ENCODE measurements at regions not wholly inside any gene's neighbourhood (a gene's known extent, or its start where the extent isn't known, plus 50 kb on each side); places are given as distances from the start of the nearest gene placed in this dataset.
A peak's percentile ranks its signal among the peaks of the same experiment; 100 is the strongest.

DNA sequence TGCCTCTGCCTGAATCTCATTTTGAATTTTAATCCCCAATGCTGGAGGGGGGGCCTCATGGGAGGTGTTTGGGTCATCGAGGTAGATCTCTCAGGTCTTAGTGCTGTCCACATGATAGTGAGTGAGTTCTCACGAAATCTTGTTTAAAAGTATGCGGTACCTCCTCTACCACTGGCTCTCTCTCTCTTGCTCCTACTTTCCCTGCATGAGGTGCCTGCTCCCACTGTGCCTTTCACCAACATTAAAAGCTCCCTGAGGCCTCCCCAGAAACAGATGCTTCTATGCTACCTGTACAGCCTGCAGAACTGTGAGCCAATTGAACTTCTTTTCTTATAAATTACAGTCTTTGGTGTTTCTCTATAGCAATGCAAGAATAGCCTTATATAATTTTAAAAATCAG lies 560.7 kb upstream of the CPEB2 start:
- no peak overlapping the region for H4K8ac ChIP-seq (replicated peaks; ENCODE audit: insufficient read length, low read depth, low read length)
- H4K20me1 ChIP-seq (ENCODE audit: control insufficient read depth, insufficient read depth, insufficient read length), result no peaks in the 10 kb centered on the region
- peaks cover 11% of the 10 kb centered on the region for H3K4me1 ChIP-seq (ENCODE audit: insufficient read depth, low read length)
- no peaks in the 10 kb centered on the region for H3K27me3 ChIP-seq (ENCODE audit: insufficient read depth, low read length)
- no peak overlapping the region for H2BK12ac ChIP-seq (ENCODE audit: insufficient read length, low read depth, low read length)
- H3K14ac ChIP-seq (ENCODE audit: insufficient read depth, low read length), result no peak overlapping the region
- H3K79me1 ChIP-seq (ENCODE audit: insufficient read depth, low read depth, low read length, poor library complexity, severe bottlenecking), result no peaks in the 10 kb centered on the region
- no peak overlapping the region for H2BK15ac ChIP-seq (ENCODE audit: low read depth, low read length)
- no peaks in the 10 kb centered on the region for H3K9me3 ChIP-seq (ENCODE audit: control insufficient read depth, low read depth, low read length)
- no peak overlapping the region for H2AFZ ChIP-seq (ENCODE audit: low read length)
- H3K9ac ChIP-seq (ENCODE audit: extremely low read depth, insufficient read length, low read length), result no peak overlapping the region
- Mint-ChIP-seq H3K27ac (peak overlapping the region in 2 of 3 experiments; percentile 19 to 59; a peak in 4 of 7 replicates), H3K27me3 (ENCODE audit: low read depth) (peaks cover 1% of the 10 kb centered on the region), H3K36me3 (ENCODE audit: insufficient read depth in 1 of 3, low read depth in 3 of 3) (peaks cover 4 to 14% (median 8%) of the 10 kb centered on the region in 3 experiments; a peak in 6 of 7 replicates), H3K9me3 (peaks cover 5 to 7% of the 10 kb centered on the region in 2 experiments; a peak in 4 of 5 replicates), H3K4me1 (peaks cover 32 to 41% of the 10 kb centered on the region in 2 experiments), H3K4me3 (no peak overlapping the region; a peak in 1 of 5 replicates)
- no peak overlapping the region for H2BK20ac ChIP-seq (ENCODE audit: low read depth, low read length, poor library complexity, severe bottlenecking)
- H3K18ac ChIP-seq (ENCODE audit: insufficient read length, low read depth, low read length), result no peak overlapping the region
- H2AK5ac ChIP-seq (ENCODE audit: insufficient read length, low read length), result no peak overlapping the region
- no peak overlapping the region for H4K5ac ChIP-seq (ENCODE audit: insufficient read length, low read depth, low read length)
- no peak overlapping the region for H3K56ac ChIP-seq (ENCODE audit: insufficient read length, low read depth, low read length)
- no peak for DNase-seq
- no peaks in the 10 kb centered on the region for H3K79me2 ChIP-seq (ENCODE audit: insufficient read depth, low read length)
- no CpG with 5 or more reads among the region's 3 CpGs for WGBS (ENCODE audit: extremely low coverage, insufficient read length, low lambda C conversion rate)
- TF ChIP-seq, protein P1, sequence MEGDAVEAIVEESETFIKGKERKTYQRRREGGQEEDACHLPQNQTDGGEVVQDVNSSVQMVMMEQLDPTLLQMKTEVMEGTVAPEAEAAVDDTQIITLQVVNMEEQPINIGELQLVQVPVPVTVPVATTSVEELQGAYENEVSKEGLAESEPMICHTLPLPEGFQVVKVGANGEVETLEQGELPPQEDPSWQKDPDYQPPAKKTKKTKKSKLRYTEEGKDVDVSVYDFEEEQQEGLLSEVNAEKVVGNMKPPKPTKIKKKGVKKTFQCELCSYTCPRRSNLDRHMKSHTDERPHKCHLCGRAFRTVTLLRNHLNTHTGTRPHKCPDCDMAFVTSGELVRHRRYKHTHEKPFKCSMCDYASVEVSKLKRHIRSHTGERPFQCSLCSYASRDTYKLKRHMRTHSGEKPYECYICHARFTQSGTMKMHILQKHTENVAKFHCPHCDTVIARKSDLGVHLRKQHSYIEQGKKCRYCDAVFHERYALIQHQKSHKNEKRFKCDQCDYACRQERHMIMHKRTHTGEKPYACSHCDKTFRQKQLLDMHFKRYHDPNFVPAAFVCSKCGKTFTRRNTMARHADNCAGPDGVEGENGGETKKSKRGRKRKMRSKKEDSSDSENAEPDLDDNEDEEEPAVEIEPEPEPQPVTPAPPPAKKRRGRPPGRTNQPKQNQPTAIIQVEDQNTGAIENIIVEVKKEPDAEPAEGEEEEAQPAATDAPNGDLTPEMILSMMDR (conservative IDR thresholded peaks at IDR 0.05), result no peak
- H3K4me2 ChIP-seq (ENCODE audit: insufficient read depth, insufficient read length, low read length), result no peak overlapping the region
- H3K23ac ChIP-seq (ENCODE audit: insufficient read length, low read depth, low read length), result no peak overlapping the region
- H4K91ac ChIP-seq (ENCODE audit: insufficient read length, low read depth, low read length), result no peak overlapping the region
- H3T11ph ChIP-seq (ENCODE audit: low read length), result no peak overlapping the region
- no peak overlapping the region for H3K4ac ChIP-seq (ENCODE audit: low read depth, low read length)
- H2BK5ac ChIP-seq (ENCODE audit: insufficient read length, low read length), result no peak overlapping the region
- H3K23me2 ChIP-seq (ENCODE audit: insufficient read length, low read depth, low read length, poor library complexity, severe bottlenecking), result no peaks in the 10 kb centered on the region
- H2BK120ac ChIP-seq (ENCODE audit: low read depth, low read length, poor library complexity, severe bottlenecking), result no peak overlapping the region
- H3K27ac ChIP-seq (ENCODE audit: insufficient read length, low read depth, low read length), result no peak overlapping the region

Measured in H9 (cell line).